ENCODE measurements at regions not wholly inside any gene's neighbourhood (a gene's known extent, or its start where the extent isn't known, plus 50 kb on each side); places are given as distances from the start of the nearest gene placed in this dataset.
A peak's percentile ranks its signal among the peaks of the same experiment; 100 is the strongest.
"Not testable (repeated sequence)": the region's sequence is repeated elsewhere in the genome, so short reads cannot be mapped to it uniquely, and the experiment has no call there.

DNA sequence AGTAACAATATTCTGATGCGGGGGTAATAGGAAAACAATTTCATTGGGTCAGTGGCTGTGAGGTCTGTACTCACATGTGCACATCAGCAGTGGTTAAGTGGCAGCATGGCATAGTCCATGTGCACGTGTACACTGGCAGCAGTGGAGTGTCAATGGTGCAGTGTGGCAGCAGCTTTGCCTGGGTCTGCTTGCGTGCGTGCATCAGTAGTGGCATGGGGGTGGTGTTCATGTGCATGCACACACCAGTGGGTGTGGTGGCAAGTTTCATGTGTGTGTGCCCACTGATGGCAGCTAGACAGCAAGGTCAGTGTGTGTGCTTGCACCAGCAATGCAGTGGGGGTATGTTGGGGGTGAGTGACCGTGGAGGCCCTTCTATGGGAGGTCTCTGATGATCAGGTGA lies 581.6 kb upstream of the KLHL4 start:
- no peaks in the 10 kb centered on the region for H3K9me3 ChIP-seq
- H3K27me3 ChIP-seq = no peaks in the 10 kb centered on the region
- no peaks in the 10 kb centered on the region for H3K4me1 ChIP-seq
- TF ChIP-seq, protein P1, sequence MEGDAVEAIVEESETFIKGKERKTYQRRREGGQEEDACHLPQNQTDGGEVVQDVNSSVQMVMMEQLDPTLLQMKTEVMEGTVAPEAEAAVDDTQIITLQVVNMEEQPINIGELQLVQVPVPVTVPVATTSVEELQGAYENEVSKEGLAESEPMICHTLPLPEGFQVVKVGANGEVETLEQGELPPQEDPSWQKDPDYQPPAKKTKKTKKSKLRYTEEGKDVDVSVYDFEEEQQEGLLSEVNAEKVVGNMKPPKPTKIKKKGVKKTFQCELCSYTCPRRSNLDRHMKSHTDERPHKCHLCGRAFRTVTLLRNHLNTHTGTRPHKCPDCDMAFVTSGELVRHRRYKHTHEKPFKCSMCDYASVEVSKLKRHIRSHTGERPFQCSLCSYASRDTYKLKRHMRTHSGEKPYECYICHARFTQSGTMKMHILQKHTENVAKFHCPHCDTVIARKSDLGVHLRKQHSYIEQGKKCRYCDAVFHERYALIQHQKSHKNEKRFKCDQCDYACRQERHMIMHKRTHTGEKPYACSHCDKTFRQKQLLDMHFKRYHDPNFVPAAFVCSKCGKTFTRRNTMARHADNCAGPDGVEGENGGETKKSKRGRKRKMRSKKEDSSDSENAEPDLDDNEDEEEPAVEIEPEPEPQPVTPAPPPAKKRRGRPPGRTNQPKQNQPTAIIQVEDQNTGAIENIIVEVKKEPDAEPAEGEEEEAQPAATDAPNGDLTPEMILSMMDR (IDR thresholded peaks at IDR 0.05; ENCODE audit: low read depth, low read length) = no peak
- H3K4me3 ChIP-seq (ENCODE audit: low read depth, low read length) = no peak overlapping the region
- no peaks in the 10 kb centered on the region for H3K36me3 ChIP-seq
- DNase-seq = no peak

DNA sequence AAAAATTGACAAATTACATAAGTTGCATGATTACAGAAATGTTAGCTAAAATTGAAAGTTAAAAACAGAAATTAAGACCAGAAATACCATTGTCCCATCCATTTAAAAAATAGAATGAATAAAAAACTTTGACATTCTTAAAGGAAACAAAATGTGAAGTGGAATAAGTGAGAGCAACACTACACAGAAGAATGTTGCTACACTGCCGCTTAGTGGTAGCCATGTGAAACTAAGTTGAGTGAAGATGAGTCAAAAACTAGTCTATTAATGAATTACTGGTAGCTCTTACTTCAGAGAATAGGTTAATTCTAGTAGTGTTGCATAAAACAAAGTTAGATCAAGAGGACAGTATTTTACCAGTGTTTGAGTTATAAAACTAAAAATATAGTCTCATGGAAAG lies 571.0 kb upstream of the KLHL4 start:
- no peak for DNase-seq
- no peaks in the 10 kb centered on the region for H3K36me3 ChIP-seq
- H3K27me3 ChIP-seq = no peaks in the 10 kb centered on the region
- H3K9me3 ChIP-seq = no peaks in the 10 kb centered on the region
- no peak overlapping the region for H3K4me3 ChIP-seq (ENCODE audit: low read depth, low read length)
- H3K4me1 ChIP-seq = no peaks in the 10 kb centered on the region
- TF ChIP-seq, protein P1 (IDR thresholded peaks at IDR 0.05; ENCODE audit: low read depth, low read length) = peak; percentile 43

DNA sequence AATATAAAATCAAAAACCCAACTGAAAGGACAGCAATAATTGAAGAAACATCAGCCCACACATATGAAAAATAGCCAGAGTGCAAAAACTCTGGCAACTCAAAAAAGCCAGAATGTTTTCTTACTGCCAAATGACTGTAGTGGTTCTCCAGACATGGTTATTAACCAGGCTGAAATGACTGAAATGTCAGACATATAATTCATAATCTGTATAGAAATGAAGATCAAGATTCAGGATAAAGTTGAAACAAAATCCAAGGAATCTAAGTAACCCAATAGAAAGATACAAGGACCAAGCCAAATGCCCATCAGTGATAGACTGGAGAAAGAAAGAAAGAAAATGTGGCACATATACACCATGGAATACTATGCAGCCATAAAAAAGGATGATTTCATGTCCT lies 553.3 kb upstream of the KLHL4 start:
- no peak for DNase-seq
- Histone ChIP-seq H3K36me3 (no peaks in the 10 kb centered on the region), H3K9me3 (no peaks in the 10 kb centered on the region), H3K4me1 (no peaks in the 10 kb centered on the region), H3K27me3 (no peaks in the 10 kb centered on the region), H3K4me3 (ENCODE audit: low read depth, low read length) (no peak overlapping the region)
- TF ChIP-seq, protein P1 (IDR thresholded peaks at IDR 0.05; ENCODE audit: low read depth, low read length) = no peak

DNA sequence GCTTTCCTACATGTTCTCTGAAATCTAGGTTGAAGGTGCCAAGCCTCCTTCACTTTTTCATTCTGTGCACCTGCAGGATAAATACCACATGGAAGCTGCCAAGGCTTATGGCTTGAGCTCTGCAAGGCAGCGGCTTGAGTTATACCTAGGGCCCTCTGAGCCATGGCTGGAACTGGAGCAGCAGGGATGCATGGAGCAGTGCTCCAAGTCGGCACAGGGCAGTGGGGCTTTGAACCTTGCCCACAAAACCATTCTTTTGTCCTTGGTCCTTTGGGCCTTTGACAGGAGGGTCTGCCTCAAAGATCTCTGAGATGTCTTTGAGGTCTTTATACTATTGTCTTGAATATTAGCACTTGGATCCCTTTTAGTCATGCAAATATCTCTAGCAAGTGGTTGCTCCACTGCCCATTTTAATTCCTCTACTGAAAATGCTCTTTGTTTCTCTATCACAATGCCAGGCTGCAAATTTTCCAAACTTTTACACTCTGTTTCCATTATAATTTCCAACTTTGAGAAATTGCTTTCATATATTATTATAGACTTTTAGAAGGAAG lies 536.2 kb upstream of the KLHL4 start:
- no peaks in the 10 kb centered on the region for H3K4me1 ChIP-seq
- TF ChIP-seq, protein P1 (IDR thresholded peaks at IDR 0.05; ENCODE audit: low read depth, low read length) = no peak
- no peaks in the 10 kb centered on the region for H3K27me3 ChIP-seq
- H3K4me3 ChIP-seq (ENCODE audit: low read depth, low read length) = no peak overlapping the region
- no peaks in the 10 kb centered on the region for H3K36me3 ChIP-seq
- DNase-seq = no peak
- no peaks in the 10 kb centered on the region for H3K9me3 ChIP-seq

DNA sequence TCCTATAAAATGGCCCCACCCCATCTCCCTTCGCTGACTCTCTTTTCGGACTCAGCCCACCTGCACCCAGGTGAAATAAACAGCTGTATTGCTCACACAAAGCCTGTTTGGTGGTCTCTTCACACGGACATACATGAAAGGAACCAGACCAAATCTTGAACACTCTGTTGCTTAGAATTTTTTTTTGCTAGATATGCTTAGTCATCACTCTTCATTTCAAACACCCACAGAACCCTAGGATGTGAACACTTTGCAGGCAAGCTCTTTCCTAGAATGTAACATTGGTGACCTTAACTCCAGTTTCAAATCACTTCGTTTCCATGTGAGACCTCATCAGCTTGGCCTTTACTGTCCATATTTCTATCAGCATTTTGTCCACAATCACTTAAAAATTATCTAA lies 530.3 kb upstream of the KLHL4 start:
- not testable (repeated sequence) for H3K4me1 ChIP-seq, H3K9me3 ChIP-seq, H3K27me3 ChIP-seq

DNA sequence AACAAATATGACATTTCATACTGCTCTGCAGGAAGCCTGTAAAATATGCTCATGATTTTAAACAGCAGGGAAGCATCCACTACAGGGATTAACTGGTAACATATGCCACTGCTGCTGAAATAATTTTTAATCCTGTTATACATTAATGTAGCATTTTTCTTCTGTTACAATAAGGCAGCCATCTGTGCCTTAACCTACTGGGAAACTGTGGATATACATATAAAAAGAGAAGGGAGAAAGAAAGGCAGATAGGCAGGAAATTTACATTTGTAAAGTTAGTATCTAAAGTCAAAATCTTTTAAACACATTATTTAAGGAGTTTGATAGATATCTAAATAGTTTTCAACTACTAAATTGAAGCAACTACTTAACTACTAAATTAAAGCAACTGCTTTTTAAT lies 514.6 kb upstream of the KLHL4 start:
- DNase-seq = no peak
- no peak overlapping the region for H3K4me3 ChIP-seq (ENCODE audit: low read depth, low read length)
- TF ChIP-seq, protein P1 (IDR thresholded peaks at IDR 0.05; ENCODE audit: low read depth, low read length) = no peak
- H3K4me1 ChIP-seq = no peaks in the 10 kb centered on the region
- no peaks in the 10 kb centered on the region for H3K27me3 ChIP-seq
- H3K9me3 ChIP-seq = no peaks in the 10 kb centered on the region
- no peaks in the 10 kb centered on the region for H3K36me3 ChIP-seq

More for the DNA sequence above, 530.3 kb upstream of the KLHL4 start:
- not testable (repeated sequence) for H3K4me3 ChIP-seq (ENCODE audit: low read depth, low read length); DNase-seq; H3K36me3 ChIP-seq

DNA sequence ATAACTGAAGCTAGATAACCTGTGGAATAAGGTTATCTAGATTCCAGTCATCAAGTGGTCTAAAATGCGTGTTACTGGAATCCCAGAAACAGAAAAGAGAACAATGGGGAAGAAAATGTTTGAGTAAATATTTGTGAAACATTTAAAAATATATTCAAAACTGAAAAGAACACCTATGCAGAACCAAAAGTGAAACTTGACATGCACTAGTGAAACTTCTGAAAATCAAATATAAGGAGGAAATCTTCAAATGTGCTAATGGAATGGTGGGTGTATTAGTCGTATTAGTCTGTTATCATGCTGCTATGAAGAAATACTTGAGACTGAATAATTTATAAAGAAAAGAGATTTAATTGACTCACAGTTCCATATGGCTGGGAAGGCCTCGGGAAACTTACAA lies 512.4 kb upstream of the KLHL4 start:
- no peaks in the 10 kb centered on the region for H3K36me3 ChIP-seq
- H3K4me1 ChIP-seq = no peaks in the 10 kb centered on the region
- no peak overlapping the region for H3K4me3 ChIP-seq (ENCODE audit: low read depth, low read length)
- TF ChIP-seq, protein P1 (IDR thresholded peaks at IDR 0.05; ENCODE audit: low read depth, low read length) = no peak
- no peaks in the 10 kb centered on the region for H3K27me3 ChIP-seq
- no peaks in the 10 kb centered on the region for H3K9me3 ChIP-seq
- no peak for DNase-seq

Data from BE2C (cell line).